Erythroblast (primary cell): ENCODE measurements at regions not wholly inside any gene's neighbourhood (a gene's known extent, or its start where the extent isn't known, plus 50 kb on each side); places are given as distances from the start of the nearest gene placed in this dataset.
"Not testable (repeated sequence)": the region's sequence is repeated elsewhere in the genome, so short reads cannot be mapped to it uniquely, and the experiment has no call there.

ENCODE experiments used
- GATA1 ChIP-seq: IDR thresholded peaks from 2 replicates; pipeline ENCODE4 v1.6.1; 2011; ENCODE audit warnings: low read depth, mild to moderate bottlenecking, control low read depth, low read length, moderate library complexity
- POLR2A ChIP-seq: IDR thresholded peaks from 2 replicates; pipeline ENCODE4 v1.6.1; 2011; ENCODE audit warnings: mild to moderate bottlenecking, low read length

DNA sequence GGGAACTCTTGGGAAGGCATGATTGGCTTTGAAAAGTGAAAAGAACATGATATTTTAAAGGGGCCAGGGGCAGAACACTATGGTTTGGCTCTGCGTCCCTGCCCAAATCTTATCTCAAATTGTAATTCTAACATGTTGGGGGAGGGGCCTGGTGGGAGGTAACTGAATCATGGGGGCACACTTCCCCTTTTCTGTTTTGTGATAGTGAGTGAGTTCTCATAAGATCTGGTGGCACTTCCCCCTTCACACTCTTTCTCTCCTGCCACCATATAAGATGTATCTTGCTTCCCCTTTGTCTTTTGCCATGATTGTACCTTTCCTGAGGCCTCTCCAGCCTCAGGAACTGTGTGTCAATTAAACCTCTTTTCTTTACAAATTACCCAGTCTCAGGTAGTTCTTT, 561.4 kb downstream of the PRIM2 start:
- TF ChIP-seq POLR2A, GATA1: not testable (repeated sequence)
